Peyer's patch (tissue), 4 donors: ENCODE measurements at regions not wholly inside any gene's neighbourhood (a gene's known extent, or its start where the extent isn't known, plus 50 kb on each side); places are given as distances from the start of the nearest gene placed in this dataset.

Experiments used
- CTCF ChIP-seq, 6 experiments: fragments of 450-650 bp in 4 of 6; fragments of 200-600 bp in 2 of 6; sonication (generic) in 1 of 6; IDR thresholded peaks; one replicate each; pipeline ENCODE4 v1.5.1; 2017 to 2019; ENCODE audit warnings: antibody characterized with exemption in 6 of 6, mild to moderate bottlenecking in 3 of 6, moderate library complexity in 1 of 6
- POLR2A ChIP-seq, 2 donors: fragments of 450-650 bp; IDR thresholded peaks; one replicate each; pipeline ENCODE4 v1.5.1; 2017; ENCODE audit warnings: antibody characterized with exemption in 2 of 2, mild to moderate bottlenecking in 2 of 2, moderate library complexity in 2 of 2

GRCh38 chr6:81476881-81477280 is 275.6 kb downstream of the TENT5A start:
- TF ChIP-seq CTCF (IDR thresholded peaks at IDR 0.05) (no peak), POLR2A (IDR thresholded peaks at IDR 0.05) (no peak)
